ENCODE measurements at regions not wholly inside any gene's neighbourhood (a gene's known extent, or its start where the extent isn't known, plus 50 kb on each side); places are given as distances from the start of the nearest gene placed in this dataset.

DNA sequence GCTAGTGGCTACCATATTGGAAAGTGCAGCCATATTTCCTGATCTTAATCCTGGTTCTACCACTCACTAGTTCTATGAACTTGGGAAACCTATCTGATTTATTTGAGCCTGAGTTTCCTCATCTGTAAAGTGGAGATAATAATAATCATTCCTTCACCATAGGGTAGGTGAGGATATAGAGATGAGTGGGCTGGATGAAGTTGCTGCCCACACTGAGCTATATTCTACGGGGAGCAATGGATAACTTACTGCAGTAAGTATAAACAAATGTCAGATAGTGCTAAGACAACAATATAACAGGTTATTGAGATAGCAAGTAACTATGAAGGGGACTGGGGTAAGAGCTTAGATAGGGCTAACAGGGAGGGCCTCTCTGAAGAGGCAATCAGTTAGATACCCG lies 251.5 kb upstream of the ADAMTS9 start:
- Histone ChIP-seq H3K9me2 (ENCODE audit: insufficient read depth) (peaks cover 17% of the 10 kb centered on the region; the same call in 1 of the 2 replicates), H2AFZ (no peak overlapping the region), H3K4me2 (no peak overlapping the region), H3K4me3 (no peak overlapping the region), H4K20me1 (replicated peaks; ENCODE audit: insufficient read depth) (no peaks in the 10 kb centered on the region), H3K4me1 (ENCODE audit: insufficient read depth) (peaks cover 3% of the 10 kb centered on the region; the same call in 1 of the 2 replicates), H3F3A (replicated peaks; ENCODE audit: low read depth) (no peaks in the 10 kb centered on the region), H3K27ac (ENCODE audit: low read depth) (no peak overlapping the region), H3K79me2 (replicated peaks; ENCODE audit: insufficient read depth) (no peaks in the 10 kb centered on the region), H3K27me3 (ENCODE audit: insufficient read depth) (no peaks in the 10 kb centered on the region), H3K36me3 (ENCODE audit: insufficient read depth) (no peaks in the 10 kb centered on the region)
- no peak overlapping the region for H3K27ac Mint-ChIP-seq
- no peak for ATAC-seq
- H3K27me3 Mint-ChIP-seq (ENCODE audit: insufficient read depth, low read depth, poor library complexity): no peaks in the 10 kb centered on the region
- DNase-seq (ENCODE audit: low spot score): no peak
- peaks cover 3% of the 10 kb centered on the region; the same call in 2 of the 3 replicates for H3K9me3 Mint-ChIP-seq
- peaks cover 4% of the 10 kb centered on the region; the same call in 1 of the 3 replicates for H3K4me1 Mint-ChIP-seq
- H3K36me3 Mint-ChIP-seq (ENCODE audit: low read depth): 0 out of 3 replicates have a peak, but pooled peaks cover 2% of the 10 kb centered on the region
- H3K4me3 Mint-ChIP-seq: no peak overlapping the region
- TF ChIP-seq ZNF114 (CRISPR knock-in tag; IDR thresholded peaks at IDR 0.05) (no peak), JUNB (IDR thresholded peaks at IDR 0.05; ENCODE audit: unreplicated experiment) (no peak), CREB1 (CRISPR knock-in tag; IDR thresholded peaks at IDR 0.05; ENCODE audit: low read depth) (no peak), NANOG (IDR thresholded peaks at IDR 0.05; ENCODE audit: borderline replicate concordance) (no peak), ZNF331 (CRISPR knock-in tag; IDR thresholded peaks at IDR 0.05; ENCODE audit: low read depth) (no peak), EZH2phosphoT487 (IDR thresholded peaks at IDR 0.05; ENCODE audit: unreplicated experiment) (no peak), EZH2 (IDR thresholded peaks at IDR 0.05; ENCODE audit: low read depth, unreplicated experiment) (no peak), STAT1 (IDR thresholded peaks at IDR 0.05; ENCODE audit: unreplicated experiment) (no peak), POLR2AphosphoS5 (IDR thresholded peaks at IDR 0.05; ENCODE audit: low read depth) (no peak)
- TF ChIP-seq, protein P1, sequence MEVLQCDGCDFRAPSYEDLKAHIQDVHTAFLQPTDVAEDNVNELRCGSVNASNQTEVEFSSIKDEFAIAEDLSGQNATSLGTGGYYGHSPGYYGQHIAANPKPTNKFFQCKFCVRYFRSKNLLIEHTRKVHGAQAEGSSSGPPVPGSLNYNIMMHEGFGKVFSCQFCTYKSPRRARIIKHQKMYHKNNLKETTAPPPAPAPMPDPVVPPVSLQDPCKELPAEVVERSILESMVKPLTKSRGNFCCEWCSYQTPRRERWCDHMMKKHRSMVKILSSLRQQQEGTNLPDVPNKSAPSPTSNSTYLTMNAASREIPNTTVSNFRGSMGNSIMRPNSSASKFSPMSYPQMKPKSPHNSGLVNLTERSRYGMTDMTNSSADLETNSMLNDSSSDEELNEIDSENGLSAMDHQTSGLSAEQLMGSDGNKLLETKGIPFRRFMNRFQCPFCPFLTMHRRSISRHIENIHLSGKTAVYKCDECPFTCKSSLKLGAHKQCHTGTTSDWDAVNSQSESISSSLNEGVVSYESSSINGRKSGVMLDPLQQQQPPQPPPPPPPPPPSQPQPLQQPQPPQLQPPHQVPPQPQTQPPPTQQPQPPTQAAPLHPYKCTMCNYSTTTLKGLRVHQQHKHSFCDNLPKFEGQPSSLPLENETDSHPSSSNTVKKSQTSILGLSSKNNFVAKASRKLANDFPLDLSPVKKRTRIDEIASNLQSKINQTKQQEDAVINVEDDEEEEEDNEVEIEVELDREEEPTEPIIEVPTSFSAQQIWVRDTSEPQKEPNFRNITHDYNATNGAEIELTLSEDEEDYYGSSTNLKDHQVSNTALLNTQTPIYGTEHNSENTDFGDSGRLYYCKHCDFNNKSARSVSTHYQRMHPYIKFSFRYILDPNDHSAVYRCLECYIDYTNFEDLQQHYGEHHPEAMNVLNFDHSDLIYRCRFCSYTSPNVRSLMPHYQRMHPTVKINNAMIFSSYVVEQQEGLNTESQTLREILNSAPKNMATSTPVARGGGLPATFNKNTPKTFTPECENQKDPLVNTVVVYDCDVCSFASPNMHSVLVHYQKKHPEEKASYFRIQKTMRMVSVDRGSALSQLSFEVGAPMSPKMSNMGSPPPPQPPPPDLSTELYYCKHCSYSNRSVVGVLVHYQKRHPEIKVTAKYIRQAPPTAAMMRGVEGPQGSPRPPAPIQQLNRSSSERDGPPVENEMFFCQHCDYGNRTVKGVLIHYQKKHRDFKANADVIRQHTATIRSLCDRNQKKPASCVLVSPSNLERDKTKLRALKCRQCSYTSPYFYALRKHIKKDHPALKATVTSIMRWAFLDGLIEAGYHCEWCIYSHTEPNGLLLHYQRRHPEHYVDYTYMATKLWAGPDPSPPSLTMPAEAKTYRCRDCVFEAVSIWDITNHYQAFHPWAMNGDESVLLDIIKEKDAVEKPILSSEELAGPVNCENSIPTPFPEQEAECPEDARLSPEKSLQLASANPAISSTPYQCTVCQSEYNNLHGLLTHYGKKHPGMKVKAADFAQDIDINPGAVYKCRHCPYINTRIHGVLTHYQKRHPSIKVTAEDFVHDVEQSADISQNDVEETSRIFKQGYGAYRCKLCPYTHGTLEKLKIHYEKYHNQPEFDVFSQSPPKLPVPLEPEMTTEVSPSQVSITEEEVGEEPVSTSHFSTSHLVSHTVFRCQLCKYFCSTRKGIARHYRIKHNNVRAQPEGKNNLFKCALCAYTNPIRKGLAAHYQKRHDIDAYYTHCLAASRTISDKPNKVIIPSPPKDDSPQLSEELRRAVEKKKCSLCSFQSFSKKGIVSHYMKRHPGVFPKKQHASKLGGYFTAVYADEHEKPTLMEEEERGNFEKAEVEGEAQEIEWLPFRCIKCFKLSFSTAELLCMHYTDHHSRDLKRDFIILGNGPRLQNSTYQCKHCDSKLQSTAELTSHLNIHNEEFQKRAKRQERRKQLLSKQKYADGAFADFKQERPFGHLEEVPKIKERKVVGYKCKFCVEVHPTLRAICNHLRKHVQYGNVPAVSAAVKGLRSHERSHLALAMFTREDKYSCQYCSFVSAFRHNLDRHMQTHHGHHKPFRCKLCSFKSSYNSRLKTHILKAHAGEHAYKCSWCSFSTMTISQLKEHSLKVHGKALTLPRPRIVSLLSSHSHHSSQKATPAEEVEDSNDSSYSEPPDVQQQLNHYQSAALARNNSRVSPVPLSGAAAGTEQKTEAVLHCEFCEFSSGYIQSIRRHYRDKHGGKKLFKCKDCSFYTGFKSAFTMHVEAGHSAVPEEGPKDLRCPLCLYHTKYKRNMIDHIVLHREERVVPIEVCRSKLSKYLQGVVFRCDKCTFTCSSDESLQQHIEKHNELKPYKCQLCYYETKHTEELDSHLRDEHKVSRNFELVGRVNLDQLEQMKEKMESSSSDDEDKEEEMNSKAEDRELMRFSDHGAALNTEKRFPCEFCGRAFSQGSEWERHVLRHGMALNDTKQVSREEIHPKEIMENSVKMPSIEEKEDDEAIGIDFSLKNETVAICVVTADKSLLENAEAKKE (CRISPR knock-in tag; IDR thresholded peaks at IDR 0.05): no peak
- TF ChIP-seq, protein P2, sequence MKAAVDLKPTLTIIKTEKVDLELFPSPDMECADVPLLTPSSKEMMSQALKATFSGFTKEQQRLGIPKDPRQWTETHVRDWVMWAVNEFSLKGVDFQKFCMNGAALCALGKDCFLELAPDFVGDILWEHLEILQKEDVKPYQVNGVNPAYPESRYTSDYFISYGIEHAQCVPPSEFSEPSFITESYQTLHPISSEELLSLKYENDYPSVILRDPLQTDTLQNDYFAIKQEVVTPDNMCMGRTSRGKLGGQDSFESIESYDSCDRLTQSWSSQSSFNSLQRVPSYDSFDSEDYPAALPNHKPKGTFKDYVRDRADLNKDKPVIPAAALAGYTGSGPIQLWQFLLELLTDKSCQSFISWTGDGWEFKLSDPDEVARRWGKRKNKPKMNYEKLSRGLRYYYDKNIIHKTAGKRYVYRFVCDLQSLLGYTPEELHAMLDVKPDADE (IDR thresholded peaks at IDR 0.05): no peak
- TF ChIP-seq, protein P3, sequence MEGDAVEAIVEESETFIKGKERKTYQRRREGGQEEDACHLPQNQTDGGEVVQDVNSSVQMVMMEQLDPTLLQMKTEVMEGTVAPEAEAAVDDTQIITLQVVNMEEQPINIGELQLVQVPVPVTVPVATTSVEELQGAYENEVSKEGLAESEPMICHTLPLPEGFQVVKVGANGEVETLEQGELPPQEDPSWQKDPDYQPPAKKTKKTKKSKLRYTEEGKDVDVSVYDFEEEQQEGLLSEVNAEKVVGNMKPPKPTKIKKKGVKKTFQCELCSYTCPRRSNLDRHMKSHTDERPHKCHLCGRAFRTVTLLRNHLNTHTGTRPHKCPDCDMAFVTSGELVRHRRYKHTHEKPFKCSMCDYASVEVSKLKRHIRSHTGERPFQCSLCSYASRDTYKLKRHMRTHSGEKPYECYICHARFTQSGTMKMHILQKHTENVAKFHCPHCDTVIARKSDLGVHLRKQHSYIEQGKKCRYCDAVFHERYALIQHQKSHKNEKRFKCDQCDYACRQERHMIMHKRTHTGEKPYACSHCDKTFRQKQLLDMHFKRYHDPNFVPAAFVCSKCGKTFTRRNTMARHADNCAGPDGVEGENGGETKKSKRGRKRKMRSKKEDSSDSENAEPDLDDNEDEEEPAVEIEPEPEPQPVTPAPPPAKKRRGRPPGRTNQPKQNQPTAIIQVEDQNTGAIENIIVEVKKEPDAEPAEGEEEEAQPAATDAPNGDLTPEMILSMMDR (conservative IDR thresholded peaks at IDR 0.05; ENCODE audit: low read depth in 2 of 2): no peak
- TF ChIP-seq, protein P4, sequence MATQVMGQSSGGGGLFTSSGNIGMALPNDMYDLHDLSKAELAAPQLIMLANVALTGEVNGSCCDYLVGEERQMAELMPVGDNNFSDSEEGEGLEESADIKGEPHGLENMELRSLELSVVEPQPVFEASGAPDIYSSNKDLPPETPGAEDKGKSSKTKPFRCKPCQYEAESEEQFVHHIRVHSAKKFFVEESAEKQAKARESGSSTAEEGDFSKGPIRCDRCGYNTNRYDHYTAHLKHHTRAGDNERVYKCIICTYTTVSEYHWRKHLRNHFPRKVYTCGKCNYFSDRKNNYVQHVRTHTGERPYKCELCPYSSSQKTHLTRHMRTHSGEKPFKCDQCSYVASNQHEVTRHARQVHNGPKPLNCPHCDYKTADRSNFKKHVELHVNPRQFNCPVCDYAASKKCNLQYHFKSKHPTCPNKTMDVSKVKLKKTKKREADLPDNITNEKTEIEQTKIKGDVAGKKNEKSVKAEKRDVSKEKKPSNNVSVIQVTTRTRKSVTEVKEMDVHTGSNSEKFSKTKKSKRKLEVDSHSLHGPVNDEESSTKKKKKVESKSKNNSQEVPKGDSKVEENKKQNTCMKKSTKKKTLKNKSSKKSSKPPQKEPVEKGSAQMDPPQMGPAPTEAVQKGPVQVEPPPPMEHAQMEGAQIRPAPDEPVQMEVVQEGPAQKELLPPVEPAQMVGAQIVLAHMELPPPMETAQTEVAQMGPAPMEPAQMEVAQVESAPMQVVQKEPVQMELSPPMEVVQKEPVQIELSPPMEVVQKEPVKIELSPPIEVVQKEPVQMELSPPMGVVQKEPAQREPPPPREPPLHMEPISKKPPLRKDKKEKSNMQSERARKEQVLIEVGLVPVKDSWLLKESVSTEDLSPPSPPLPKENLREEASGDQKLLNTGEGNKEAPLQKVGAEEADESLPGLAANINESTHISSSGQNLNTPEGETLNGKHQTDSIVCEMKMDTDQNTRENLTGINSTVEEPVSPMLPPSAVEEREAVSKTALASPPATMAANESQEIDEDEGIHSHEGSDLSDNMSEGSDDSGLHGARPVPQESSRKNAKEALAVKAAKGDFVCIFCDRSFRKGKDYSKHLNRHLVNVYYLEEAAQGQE (IDR thresholded peaks at IDR 0.05; ENCODE audit: unreplicated experiment): no peak
